HG03196 (cell line): ENCODE measurements at regions not wholly inside any gene's neighbourhood (a gene's known extent, or its start where the extent isn't known, plus 50 kb on each side); places are given as distances from the start of the nearest gene placed in this dataset.
"Not testable (repeated sequence)": the region's sequence is repeated elsewhere in the genome, so short reads cannot be mapped to it uniquely, and the experiment has no call there.

Source experiments
- ATAC-seq: cut with Tn5 transposase; IDR thresholded peaks from one replicate; pipeline ENCODE4 v1.9.1; 2021; ENCODE audit not compliant: unreplicated experiment

DNA sequence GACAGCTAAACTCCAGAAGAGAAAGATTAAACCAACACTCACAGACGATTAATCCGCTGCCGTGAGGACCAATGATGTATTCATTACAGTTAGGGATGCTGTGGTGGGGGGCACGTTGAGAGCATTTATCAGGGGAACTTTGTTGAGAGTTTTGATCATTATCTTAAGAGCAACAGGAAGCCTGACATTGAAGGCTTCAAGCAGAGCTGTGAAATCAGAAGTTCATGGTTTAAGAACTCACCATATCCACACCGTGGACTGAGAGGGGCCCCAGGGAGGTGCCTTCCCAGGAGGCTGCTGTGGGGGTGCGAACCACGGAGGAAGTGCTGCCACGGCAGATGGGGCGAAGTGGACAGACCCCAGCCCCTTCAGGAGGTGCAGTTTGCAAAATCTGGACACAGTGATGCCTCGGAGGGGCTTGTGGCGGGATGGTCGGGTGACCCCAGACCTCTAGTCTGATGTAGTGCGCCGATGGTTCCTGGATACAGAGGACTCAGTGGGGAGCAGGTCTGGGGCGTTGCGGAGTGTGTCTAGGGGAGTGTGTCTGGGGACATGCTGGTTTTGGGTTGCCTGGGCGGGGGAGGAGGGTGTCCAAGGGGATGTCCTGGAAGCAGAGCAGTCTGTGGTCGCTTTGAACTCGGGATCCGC is 73.0 kb downstream of the DIO3 start:
- ATAC-seq: no peak

DNA sequence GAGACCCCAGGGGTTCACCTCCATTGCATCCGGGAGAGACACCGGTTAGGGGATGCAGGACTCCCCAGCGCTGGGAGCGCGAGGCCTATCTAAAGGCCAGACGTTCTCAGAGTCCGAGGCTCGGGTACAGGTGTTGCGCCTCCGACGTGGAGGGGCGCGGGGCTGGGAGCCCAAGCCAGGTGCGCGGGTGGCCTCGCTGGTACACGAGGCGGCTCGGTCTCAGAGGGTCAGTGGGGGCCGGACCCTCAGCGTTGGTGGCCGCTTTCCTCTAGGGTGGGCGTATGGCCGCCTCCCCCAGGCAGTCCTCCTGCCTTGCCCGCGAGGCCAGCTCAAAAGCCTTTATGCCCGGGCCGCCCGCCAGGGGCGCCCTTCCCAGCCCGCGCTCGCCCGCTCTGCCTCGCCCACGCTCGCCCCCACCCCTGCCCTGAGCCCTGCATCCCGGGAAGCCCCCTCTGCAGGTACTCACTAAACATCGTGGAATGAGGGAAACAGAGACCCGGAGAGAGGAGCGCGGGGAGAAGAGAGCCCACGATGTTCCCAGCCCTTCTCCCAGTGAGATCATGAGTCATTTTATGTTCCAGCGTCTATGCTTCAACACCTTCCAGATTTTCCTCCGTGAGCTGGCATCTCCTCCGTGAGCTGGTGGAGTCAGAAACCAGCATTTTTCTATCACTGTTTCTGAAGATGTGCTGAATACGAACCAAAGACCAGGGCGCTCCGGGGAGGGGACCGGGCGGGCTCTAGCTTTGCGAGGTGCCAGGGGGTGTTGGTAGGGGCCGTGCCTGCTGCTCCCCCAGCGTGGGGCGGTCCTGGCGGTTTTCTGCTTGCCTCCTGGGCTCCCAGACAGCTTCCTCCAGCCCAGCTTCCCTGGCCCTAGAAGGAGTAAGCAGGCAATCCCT is 73.8 kb downstream of the DIO3 start:
- ATAC-seq: no peak

DNA sequence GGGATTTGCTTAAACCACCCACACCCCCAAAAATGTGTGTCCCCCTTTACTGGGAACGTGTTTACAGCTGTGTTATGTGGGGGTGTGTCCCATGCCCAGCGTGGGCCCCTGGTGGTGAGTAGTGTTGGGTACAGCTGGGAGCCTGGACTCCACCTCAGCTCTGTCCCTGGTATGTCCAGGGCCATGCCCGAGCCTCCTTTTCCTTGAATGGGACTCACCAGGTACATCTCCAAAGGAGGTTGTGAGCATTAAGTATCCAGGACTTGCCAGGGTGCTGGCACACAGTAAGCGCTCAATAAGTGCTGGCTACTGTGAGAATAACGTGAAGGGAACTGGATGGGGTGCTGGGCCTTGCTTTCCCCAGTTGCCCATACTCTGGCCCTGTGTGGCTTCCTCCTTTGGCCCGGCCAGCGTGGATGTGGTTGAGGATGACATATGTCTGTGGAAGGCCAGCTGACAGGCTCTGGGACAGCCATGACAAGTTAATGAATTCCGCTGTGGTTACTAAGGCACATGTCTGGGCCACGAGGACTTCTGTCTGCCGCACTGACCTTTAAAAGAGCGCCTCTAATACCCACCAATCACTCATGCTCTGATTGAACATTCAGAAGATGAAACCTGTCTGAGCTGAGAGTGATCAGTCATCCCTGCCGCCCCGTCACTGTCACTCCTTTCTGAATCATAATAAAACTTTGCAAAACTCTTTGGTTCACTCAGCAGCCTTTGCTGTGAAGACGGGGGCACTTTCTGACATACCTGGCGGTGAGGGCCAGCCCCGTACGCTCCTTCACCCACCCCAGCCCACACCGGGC is 74.7 kb downstream of the DIO3 start:
- ATAC-seq: no peak

DNA sequence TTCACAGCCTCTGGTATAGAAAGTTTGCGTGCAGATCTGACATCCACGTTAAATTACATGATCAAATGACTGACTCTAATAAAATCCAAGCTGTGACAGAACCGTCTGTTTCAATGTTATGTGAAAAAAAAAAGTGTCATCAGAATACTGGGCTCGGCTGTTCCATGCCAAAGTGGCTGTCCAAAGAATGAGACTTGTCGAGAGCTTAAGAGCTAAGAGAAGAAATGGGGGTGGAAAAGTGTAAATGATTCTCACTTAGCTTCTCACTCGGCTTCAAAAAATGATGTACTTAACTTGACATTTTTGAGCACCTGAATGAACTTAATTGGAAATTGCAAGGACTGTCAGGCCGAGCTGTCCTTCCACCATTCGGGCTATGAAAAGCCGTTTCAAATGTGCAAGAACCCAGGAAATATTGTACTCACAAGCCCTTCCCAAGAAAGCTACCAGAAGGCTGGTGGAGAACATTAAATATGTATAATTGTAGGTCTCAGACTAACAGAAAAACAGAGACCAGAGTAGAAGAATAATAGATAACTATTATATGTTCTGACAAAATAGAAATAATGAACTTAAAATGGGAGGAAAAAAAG is 78.0 kb downstream of the DIO3 start:
- no peak for ATAC-seq

DNA sequence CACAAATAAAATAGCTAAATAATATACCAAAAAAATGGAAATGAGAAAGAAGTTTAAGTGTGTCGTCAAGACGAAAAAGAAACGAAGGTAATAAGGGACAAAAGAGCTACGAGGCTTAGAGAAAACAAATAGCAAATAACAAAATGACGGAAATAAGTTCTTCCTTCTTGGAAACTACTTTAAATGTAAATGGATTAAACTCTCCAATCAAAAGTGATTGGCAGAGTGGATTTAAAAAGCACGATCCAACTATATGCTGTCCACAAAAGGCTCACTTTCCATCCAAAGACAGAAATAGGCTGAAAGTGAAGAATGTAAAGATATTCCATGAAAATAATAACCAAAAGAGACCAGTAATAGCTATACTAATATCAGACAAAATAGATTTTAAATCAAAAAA is 82.4 kb downstream of the DIO3 start:
- no peak for ATAC-seq

DNA sequence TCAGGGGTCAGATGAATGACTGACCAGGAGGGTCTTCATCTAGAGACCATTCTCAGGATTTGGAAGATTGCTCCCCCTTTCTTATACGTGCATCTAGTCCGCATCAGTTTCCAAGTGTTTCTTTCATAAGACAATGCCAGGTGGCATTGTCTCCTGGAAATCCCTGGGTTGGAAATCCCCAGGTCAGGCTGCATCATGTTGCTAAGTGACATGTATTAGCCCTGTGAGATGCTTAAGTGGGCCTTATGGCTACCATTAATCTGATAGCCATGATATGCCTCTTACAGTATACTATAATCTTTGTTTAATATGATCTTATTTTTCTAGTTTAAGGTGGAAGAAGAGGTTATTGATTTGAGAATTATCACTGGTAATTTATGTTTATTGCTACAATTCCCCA is 92.8 kb downstream of the DIO3 start:
- ATAC-seq: no peak

DNA sequence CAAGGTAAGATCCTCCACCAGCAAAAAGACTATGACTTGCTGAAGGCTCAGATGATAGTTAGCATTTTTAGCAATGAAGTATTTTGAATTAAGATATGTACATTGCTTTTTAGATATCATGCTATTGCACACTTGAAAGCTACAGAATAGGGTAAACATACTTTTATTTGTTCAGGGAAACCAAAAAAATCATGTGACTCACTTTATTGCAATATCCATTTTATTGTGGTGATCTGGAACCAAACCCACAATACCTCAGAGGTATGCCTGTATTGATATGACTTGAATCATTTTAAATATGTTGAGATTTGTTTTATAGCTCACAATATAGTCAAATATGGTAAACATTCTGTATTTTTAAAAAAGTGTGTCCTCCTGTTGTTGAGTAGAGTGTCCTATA is 96.1 kb downstream of the DIO3 start:
- no peak for ATAC-seq

DNA sequence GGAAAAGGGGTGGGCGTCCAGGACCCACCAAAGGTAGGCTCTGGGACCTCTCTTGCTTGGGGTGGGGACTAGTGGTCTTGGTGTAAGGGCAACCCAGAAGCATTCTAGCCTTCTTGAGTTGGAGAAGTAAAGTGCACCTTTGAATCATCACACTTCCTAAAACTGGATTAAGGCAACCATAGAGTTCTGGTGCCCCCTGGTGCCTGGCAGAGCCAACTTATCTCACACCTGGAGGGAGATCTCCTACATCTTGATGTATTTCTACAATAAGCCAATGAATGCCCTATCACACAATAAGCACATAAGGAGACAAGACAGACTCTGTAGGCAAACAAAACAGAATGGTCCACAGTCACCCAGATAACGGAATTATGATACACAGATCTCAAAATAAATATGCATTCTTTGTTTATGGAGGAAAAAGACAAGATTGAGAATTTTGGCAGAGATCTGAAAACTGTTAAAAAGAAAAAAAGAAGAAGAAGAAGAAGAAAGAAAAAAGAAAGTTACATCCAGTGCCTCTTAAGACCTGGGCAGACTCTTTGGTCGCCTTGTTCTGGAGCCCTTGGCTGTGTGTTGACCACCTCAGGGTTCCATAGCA is 95.9 kb upstream of the PPP2R5C start:
- no peak for ATAC-seq

DNA sequence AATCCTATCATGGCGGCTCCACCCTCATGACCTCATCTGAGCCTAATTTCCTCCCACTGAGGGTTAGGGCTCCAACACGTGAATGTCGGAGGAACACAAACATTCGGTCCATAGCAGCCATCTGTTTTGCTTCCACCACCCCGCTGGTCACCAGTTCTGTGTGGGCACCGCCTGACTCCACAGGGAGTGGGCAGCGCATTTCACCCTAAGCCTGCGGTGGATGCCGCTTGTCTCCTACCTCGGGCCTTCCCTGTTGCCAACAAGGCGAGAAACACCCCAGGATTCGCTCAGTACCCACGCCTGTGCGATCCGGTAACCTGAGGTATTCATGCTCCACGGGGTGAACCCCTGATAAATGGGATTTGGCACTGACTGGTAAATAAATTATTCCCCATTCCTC is 95.2 kb upstream of the PPP2R5C start:
- ATAC-seq: no peak

DNA sequence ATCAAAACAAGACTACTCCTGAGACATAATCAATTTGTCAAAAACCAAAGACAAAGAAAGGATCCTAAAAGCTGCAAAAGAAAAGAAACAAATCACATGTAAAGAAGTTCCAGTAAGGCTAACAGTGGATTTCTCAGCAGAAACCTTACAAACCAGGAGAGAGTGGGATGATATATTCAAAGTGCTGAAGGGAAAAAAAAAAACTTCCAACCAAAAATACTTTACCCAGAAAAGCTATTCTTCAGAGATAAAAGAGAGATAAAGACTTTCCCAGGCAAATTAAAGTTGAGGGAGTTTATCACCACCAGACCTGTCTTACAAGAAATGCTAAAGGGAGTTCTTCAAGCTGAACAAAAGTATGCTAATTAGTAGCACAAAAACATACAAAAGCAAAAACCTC is 91.9 kb upstream of the PPP2R5C start:
- no peak for ATAC-seq

DNA sequence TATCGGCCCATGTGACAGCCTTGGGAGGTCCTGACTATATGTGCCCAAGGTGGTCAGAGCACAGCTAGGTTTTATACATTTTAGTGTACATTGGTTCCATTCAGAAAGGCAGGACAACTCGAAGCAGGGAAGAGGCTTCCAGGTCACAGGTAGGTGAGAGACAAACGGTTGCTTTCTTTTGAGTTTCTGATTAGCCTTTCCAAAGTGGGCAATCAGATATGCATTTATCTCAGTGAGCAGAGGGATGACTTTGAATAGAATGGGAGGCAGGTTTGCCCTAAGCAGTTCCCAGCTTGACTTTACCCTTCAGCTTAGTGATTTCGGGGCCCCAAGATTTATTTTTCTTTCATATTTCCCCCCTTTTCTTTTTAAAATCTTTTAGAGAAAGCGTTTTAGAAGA is 87.6 kb upstream of the PPP2R5C start:
- ATAC-seq: no peak

DNA sequence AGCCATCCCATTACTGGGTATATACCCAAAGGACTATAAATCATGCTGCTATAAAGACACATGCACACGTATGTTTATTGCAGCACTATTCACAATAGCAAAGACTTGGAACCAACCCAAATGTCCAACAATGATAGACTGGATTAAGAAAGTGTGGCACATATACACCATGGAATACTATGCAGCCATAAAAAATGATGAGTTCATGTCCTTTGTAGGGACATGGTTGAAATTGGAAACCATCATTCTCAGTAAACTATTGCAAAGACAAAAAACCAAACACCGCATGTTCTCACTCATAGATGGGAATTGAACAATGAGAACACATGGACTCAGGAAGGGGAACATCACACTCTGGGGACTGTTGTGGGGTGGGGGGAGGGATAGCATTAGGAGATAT is 85.7 kb upstream of the PPP2R5C start:
- not testable (repeated sequence) for ATAC-seq

DNA sequence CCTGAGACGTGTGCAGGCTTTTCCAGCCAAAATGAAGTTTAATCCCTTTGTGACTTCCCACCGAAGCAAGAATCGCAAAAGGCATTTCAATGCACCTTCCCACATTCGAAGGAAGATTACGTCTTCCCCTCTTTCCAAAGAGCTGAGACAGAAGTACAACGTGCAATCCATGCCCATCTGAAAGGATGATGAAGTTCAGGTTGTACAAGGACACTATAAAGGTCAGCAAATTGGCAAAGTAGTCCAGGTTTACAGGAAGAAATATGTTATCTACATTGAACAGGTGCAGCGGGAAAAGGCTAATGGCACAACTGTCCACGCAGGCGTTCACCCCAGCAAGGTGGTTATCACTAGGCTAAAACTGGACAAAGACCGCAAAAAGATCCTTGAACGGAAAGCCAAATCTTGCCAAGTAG is 83.6 kb upstream of the PPP2R5C start:
- ATAC-seq: not testable (repeated sequence)

DNA sequence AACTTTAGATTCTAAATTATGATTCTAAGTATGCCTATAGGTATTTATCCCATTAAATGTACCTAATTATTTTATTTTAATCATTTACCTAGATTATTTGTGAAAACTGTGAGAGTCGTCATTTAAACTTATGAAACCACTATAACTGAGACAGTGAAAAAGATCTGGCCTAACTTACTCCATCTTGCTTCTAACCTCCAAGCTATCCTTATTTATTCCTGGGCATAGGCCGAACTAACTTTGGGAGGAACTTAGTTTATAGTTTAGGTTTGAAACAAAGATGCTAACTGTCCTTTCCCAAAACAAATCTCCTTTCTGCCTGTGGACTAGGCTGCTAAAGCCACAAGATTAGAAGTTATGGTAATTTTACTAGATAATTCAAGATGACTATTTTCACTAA is 79.7 kb upstream of the PPP2R5C start:
- no peak for ATAC-seq

DNA sequence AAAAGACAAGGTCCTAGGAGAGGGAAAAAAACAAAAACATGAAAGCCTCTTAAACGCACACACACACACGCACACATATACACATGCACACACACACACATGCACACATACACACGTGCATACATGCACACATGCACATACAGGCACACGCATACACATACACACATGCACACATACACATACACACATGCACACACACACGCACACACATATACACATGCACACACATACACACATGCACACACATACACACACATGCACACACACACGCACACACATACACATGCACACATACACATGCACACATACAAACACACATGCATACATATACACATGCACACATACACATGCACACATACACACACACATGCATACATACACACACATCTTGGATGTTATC is 78.1 kb upstream of the PPP2R5C start:
- ATAC-seq: no peak

DNA sequence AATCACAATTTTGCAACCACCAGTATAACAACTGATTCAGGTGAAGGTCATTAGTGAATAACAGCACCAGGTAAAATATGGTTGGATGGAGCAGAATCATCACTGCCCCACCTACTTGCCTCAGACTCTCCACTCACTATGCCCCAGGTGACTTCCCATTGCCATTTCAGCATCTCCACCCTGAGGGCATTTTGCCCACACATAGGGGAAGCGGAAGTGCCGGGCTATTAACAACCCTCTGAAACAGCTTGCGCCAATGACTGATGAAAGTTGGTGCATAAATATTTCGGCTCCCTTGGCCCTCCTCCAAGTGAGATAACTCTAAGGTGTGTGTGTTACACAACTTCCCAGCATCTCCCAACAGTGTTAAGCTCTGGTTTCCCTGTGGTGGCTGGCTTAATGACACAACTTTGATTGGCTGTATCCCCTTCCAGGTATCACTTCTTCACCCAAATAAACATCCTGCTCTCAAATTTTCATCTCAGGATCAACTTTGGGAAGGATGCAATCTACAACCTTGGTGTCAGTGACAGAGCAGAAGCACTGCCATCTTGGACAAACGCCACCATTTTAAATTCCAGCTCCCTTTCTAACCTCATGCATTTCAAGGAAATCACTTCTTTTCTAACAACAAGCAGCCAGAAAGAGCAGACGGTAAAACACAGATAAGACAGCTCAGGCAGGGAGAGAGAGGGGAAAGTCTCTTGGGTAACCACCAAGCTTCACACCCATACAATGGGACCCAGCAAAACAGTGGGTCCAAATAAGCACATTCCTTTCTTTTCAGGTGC is 73.6 kb upstream of the PPP2R5C start:
- no peak for ATAC-seq

DNA sequence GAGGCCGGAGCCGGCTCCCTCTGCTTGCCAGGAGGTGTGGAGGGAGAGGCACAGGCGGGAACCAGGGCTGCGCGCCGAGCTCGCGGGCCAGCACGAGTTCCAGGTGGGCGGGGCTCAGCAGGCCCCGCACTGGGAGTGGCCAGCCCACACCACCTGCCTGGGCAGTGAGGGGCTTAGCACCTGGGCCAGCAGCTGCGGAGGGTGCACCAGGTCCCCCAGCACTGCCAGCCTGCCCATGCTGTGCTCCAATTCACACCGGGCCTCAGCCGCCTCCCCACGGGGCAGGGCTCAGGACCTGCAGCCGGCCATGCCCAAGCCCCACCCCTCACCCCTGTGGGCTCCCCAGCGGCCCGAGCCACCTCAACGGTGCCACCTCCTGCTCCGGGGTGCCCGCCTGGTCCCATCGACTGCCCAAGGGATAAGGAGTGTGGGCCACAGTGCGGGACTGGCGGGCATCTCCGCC is 72.4 kb upstream of the PPP2R5C start:
- no peak for ATAC-seq

DNA sequence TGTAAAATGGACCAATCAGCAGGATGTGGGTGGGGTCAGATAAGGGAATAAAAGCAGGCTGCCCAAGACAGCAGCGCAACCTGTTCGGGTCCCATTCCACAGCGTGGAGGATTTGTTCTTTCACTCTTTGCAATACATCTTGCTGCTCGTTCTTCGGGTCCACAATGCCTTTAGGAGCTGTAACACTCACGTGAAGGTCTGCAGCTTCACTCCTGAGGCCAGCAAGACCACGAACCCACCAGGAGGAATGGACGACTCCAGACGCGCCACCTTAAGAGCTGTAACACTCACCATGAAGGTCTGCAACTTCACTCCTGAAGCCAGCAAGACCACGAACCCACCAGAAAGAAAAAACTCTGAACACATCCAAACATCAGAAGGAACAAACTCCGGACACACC is 71.5 kb upstream of the PPP2R5C start:
- not testable (repeated sequence) for ATAC-seq

DNA sequence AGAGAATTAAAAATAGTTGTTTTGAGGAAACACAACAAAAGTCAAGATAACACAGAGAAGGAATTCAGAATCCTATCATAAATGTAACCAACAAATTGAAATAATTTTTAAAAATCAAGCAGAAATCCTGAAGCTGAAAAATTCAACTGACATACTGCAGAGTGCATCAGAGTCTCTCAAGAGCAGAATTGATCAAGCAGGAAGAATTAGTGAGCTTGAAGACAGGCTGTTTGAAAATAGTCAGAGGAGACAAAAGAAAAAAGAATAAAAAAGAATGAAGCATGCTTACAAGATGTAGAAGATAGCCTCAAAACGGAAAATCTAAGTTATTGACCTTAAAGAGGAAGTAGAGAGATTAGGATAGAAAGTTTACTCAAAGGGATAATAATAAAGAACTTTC is 65.8 kb upstream of the PPP2R5C start:
- no peak for ATAC-seq

DNA sequence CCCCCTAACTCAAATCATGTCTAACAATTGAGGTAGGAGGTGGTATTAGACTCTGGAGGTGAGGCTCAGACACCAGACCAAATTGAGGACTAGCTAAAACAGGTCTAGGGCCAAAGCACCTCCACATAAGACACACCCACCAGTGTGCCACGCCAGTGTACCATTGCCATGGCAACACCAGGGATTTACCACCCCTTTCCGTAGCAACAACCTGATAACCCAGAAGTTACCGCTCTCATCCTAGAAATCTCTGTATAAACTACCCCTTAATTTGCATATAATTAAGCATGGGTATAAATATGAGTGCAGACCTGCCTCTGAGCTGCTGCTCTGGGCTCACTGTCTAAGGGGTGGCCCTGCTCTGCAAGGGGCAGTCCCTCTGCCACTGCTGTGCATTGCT is 57.4 kb upstream of the PPP2R5C start:
- ATAC-seq: no peak
